HL-60 (cell line): ENCODE measurements at regions not wholly inside any gene's neighbourhood (a gene's known extent, or its start where the extent isn't known, plus 50 kb on each side); places are given as distances from the start of the nearest gene placed in this dataset.

Experiments
- GABPA ChIP-seq: IDR thresholded peaks from 2 replicates; pipeline ENCODE4 v1.6.1; 2012; ENCODE audit warnings: low read depth
- POLR2AphosphoS5 ChIP-seq: IDR thresholded peaks from 2 replicates; pipeline ENCODE4 v1.6.1; 2012; ENCODE audit warnings: low read depth
- REST ChIP-seq: IDR thresholded peaks from 2 replicates; pipeline ENCODE4 v1.6.1; 2012; ENCODE audit warnings: low read depth; ENCODE audit not compliant: insufficient replicate concordance
- SPI1 ChIP-seq: IDR thresholded peaks from 2 replicates; pipeline ENCODE4 v1.6.1; 2012; ENCODE audit warnings: low read depth, mild to moderate bottlenecking, borderline replicate concordance
- TF ChIP-seq, protein P1 (sequence below): IDR thresholded peaks from one replicate; pipeline ENCODE4 v1.5.1; 2011; ENCODE audit warnings: low read length, control low read depth, inconsistent platforms; ENCODE audit not compliant: insufficient read depth

DNA sequence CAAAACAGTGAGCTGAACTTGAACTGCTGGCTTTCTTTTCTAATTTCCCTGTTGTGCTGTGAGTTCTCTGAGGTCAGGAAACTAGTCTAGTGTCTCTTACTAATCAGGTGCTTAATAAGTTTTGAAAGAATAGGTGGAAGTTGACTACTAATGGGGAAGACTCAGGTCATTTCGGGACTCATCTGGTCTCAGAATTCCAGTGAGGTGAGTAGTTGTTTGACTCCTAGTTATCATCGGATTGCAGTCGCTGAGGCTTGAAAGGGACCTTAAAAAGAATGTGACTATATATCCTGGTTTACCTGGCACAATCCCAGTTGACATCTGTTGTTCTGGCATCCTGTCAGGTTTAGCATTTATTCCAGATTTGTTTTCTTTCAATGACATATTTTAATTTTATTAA, 81.4 kb upstream of the SPAG17 start:
- TF ChIP-seq, protein P1, sequence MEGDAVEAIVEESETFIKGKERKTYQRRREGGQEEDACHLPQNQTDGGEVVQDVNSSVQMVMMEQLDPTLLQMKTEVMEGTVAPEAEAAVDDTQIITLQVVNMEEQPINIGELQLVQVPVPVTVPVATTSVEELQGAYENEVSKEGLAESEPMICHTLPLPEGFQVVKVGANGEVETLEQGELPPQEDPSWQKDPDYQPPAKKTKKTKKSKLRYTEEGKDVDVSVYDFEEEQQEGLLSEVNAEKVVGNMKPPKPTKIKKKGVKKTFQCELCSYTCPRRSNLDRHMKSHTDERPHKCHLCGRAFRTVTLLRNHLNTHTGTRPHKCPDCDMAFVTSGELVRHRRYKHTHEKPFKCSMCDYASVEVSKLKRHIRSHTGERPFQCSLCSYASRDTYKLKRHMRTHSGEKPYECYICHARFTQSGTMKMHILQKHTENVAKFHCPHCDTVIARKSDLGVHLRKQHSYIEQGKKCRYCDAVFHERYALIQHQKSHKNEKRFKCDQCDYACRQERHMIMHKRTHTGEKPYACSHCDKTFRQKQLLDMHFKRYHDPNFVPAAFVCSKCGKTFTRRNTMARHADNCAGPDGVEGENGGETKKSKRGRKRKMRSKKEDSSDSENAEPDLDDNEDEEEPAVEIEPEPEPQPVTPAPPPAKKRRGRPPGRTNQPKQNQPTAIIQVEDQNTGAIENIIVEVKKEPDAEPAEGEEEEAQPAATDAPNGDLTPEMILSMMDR: no peak
- TF ChIP-seq REST: no peak
- TF ChIP-seq GABPA: no peak
- TF ChIP-seq POLR2AphosphoS5: no peak
- TF ChIP-seq SPI1: no peak
